GM18873 (cell line): ENCODE measurements at regions not wholly inside any gene's neighbourhood (a gene's known extent, or its start where the extent isn't known, plus 50 kb on each side); places are given as distances from the start of the nearest gene placed in this dataset.

Source experiments
- ATAC-seq: cut with Tn5 transposase; IDR thresholded peaks from one replicate; pipeline ENCODE4 v1.9.1; 2021; ENCODE audit warnings: mild to moderate bottlenecking, moderate library complexity, moderate number of reproducible peaks; ENCODE audit not compliant: unreplicated experiment, low FRiP score

- ATAC-seq = no peak
Measured at GRCh38 chrX:51954592-51954991, 61.2 kb downstream of the MAGED1 start.

DNA sequence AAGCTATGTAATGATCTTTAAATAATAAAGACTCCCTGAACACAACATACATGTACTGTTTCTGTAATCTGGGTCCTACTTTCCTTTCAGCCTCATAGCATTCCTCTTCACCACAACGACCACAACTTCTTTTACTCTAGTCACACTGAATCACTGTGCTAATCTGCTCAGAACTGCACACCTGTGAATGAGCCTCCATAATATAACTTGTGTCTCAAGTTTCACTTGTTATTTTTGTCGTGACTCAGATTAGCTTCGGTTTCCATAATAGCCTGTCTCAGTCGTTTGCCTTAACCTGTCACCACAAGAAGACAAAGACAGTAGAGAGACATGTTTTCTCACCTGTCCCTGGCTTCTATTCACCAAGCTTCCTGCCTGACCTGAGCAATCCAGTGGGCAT lies 61.8 kb downstream of the MAGED1 start:
- peak; percentile 97 for ATAC-seq

GRCh38 chrX:51956441-51956840 lies 63.0 kb downstream of the MAGED1 start:
- ATAC-seq = no peak

GRCh38 chrX:51975360-51975759 lies 81.9 kb downstream of the MAGED1 start:
- ATAC-seq = no peak

- no peak for ATAC-seq
Measured at GRCh38 chrX:51975811-51976210, 82.4 kb downstream of the MAGED1 start.

DNA sequence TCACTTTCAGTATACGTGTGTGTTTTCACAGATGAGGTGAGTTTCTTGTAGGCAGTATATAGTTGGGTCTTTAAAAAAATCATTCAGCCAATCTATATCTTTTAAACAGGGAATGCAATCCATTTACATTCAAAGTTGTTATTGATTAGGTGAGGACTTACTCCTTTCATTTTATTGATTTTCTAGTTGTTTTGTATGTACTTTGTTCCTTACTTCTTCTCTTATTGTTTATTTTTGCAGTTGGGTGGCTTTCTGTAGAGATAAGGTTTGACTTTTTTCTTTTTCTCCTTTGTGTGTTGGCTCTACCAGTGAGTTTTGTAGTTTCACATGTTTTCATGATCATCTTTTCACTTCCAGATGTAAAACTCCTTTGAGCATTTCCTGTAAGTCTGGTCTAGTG lies 83.1 kb downstream of the MAGED1 start:
- no peak for ATAC-seq
